ENCODE measurements at regions not wholly inside any gene's neighbourhood (a gene's known extent, or its start where the extent isn't known, plus 50 kb on each side); places are given as distances from the start of the nearest gene placed in this dataset.
"Not testable (repeated sequence)": the region's sequence is repeated elsewhere in the genome, so short reads cannot be mapped to it uniquely, and the experiment has no call there.

GRCh38 chr6:10343320-10343719 is 71.6 kb downstream of the TFAP2A start:
- DNase-seq, result peak in 1 of 4 experiments; percentile 3

- DNase-seq, result no peak
Observed at GRCh38 chr6:10341605-10342004, 73.3 kb downstream of the TFAP2A start.

- no peak for DNase-seq
Observed at GRCh38 chr6:10338151-10338550, 76.7 kb downstream of the TFAP2A start.

- DNase-seq, result not testable (repeated sequence)
Observed at GRCh38 chr6:10337376-10337775, 77.5 kb downstream of the TFAP2A start.

- no peak for DNase-seq
Observed at GRCh38 chr6:10332111-10332510, 82.8 kb downstream of the TFAP2A start.

GRCh38 chr6:10331334-10331968 is 83.4 kb downstream of the TFAP2A start:
- DNase-seq, result no peak

- DNase-seq, result no peak
Observed at GRCh38 chr6:10330515-10330914, 84.4 kb downstream of the TFAP2A start.

- DNase-seq, result no peak
Observed at GRCh38 chr6:10323018-10323417, 91.9 kb downstream of the TFAP2A start.

- DNase-seq, result no peak
Observed at GRCh38 chr6:10320291-10320690, 94.6 kb downstream of the TFAP2A start.

- DNase-seq, result no peak
Observed at GRCh38 chr6:10316373-10316721, 98.5 kb downstream of the TFAP2A start.

- no peak for DNase-seq
Observed at GRCh38 chr6:10315658-10316372, 99.1 kb downstream of the TFAP2A start.

GRCh38 chr6:10315034-10315433 is 99.8 kb downstream of the TFAP2A start:
- DNase-seq, result no peak

GRCh38 chr6:10314163-10314955 is 100.5 kb downstream of the TFAP2A start:
- DNase-seq, result no peak

- DNase-seq, result no peak
Observed at GRCh38 chr6:10313799-10314162, 101.1 kb downstream of the TFAP2A start.

- no peak for DNase-seq
Observed at GRCh38 chr6:10312445-10312844, 102.4 kb downstream of the TFAP2A start.

GRCh38 chr6:10311546-10312405 is 103.1 kb downstream of the TFAP2A start:
- DNase-seq, result not testable (repeated sequence)

- DNase-seq, result no peak
Observed at GRCh38 chr6:10310826-10311225, 104.0 kb downstream of the TFAP2A start.

GRCh38 chr6:10310330-10310653 is 104.6 kb downstream of the TFAP2A start:
- no peak for DNase-seq

- no peak for DNase-seq
Observed at GRCh38 chr6:10309457-10310329, 105.2 kb downstream of the TFAP2A start.

GRCh38 chr6:10307476-10307875 is 107.4 kb downstream of the TFAP2A start:
- DNase-seq, result no peak

GRCh38 chr6:10307028-10307427 is 107.8 kb downstream of the TFAP2A start:
- no peak for DNase-seq
